ENCODE measurements at regions not wholly inside any gene's neighbourhood (a gene's known extent, or its start where the extent isn't known, plus 50 kb on each side); places are given as distances from the start of the nearest gene placed in this dataset.

DNA sequence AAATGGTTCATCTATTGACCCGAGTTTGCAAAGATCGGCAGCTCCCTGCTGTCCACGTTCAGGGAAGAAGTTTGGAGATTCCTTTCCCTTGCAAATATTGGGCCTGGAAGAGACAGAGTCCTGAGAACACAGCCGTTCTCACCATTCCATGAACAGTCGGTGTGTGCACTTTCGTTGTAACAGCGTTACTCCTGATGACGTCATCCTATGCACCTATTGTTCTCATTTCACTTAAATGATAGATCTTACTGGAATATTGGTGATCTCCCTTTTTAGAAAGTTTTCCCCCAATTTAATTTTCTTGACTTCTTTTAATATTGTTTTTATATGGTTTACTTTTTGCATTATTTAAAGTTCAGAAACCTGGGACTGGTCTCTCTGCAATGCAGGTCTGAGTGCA is 320.7 kb upstream of the PFKP start:
- TF ChIP-seq CTCF (IDR thresholded peaks at IDR 0.05), result no peak
- TF ChIP-seq POLR2A (IDR thresholded peaks at IDR 0.05), result no peak

All from right lobe of liver (tissue), 4 donors.